K562 (cell line): ENCODE measurements at regions not wholly inside any gene's neighbourhood (a gene's known extent, or its start where the extent isn't known, plus 50 kb on each side); places are given as distances from the start of the nearest gene placed in this dataset.

ENCODE experiments used
- ATAC-seq: fragments of 200-7000 bp; cut with Tn5 transposase; 3 replicates; pipeline ENCODE4 v1.9.1; 2020; ENCODE audit warnings: moderate library complexity
- BruUV-seq: library from RNA; stranded (reverse); fragments of 400-500 nt; replicated peaks from 2 replicates; lab custom pipeline; 2021; lab: Mats Ljungman, UMichigan
- CTCF ChIA-PET: fragments of 300-600 bp; formaldehyde crosslinking; extraction: SDS; loops from one replicate; lab custom pipeline; 2021; ENCODE audit warnings: low intra/inter-chr PET ratio; lab: Yijun Ruan, JAX
- POLR2A ChIA-PET: fragments of 300-600, 350-650 bp; sonication (Branson Sonifier 250); formaldehyde crosslinking; extraction: SDS; loops from one replicate; lab custom pipeline; 2021; ENCODE audit warnings: antibody characterized with exemption, inconsistent platforms; lab: Yijun Ruan, JAX
- DNase-seq, 4 experiments: peaks; one replicate each; pipeline versions ENCODE4 v3.0.0 to v3.0.0-alpha.2; 2011 to 2018; ENCODE audit warnings: low spot score in 3 of 4, mixed read lengths in 3 of 4; ENCODE audit errors: extremely low read depth in 1 of 4
- FAIRE-seq: peaks from 2 replicates; lab custom pipeline; 2011; peaks lifted over from hg19 to GRCh38; lab: Jason Lieb, UNC
- H2AFZ ChIP-seq: 2 replicates; pipeline ENCODE4 v1.6.0; 2011; ENCODE audit warnings: low read depth, low read length, control low read depth, inconsistent platforms
- H3K27ac ChIP-seq: fragments of 200-600 bp; 3 replicates; pipeline ENCODE4 v1.8.0; 2011; ENCODE audit warnings: low read depth, mild to moderate bottlenecking, control low read depth, inconsistent platforms, low read length, moderate library complexity, mixed read lengths; ENCODE audit errors: extremely low read depth
- H3K27me3 ChIP-seq, 2 experiments: fragments of 300-600 bp in 1 of 2; 2 replicates in 1 of 2; 3 replicates in 1 of 2; pipeline versions ENCODE4 v1.6.0 to v1.8.0; 2011; ENCODE audit warnings: inconsistent platforms in 2 of 2, low read length in 2 of 2, mild to moderate bottlenecking in 1 of 2, mixed read lengths in 1 of 2, moderate library complexity in 1 of 2; ENCODE audit not compliant: control insufficient read depth in 2 of 2, insufficient read depth in 2 of 2
- H3K36me3 ChIP-seq: fragments of 300-600 bp; 3 replicates; pipeline ENCODE4 v1.8.0; 2011; ENCODE audit warnings: mild to moderate bottlenecking, low read length, inconsistent platforms; ENCODE audit not compliant: control insufficient read depth, insufficient read depth
- H3K4me1 ChIP-seq, 2 experiments: fragments of 200-600 bp in 1 of 2; replicated peaks in 1 of 2; 2 replicates in 1 of 2; 3 replicates in 1 of 2; pipeline versions ENCODE4 v1.5.1 to v1.8.0; 2011; ENCODE audit warnings: inconsistent platforms in 2 of 2, low read length in 2 of 2, mild to moderate bottlenecking in 1 of 2, mixed read lengths in 1 of 2, moderate library complexity in 1 of 2; ENCODE audit not compliant: control insufficient read depth in 2 of 2, insufficient read depth in 2 of 2
- H3K4me2 ChIP-seq: 2 replicates; pipeline ENCODE4 v1.6.1; 2011; ENCODE audit warnings: low read length, control low read depth, inconsistent platforms, mixed read lengths; ENCODE audit not compliant: insufficient read depth
- H3K4me3 ChIP-seq: fragments of 200-600 bp; sonication (generic), shearing (Covaris generic); 2 replicates; pipeline ENCODE4 v1.5.1; 2016; ENCODE audit warnings: control low read depth, inconsistent platforms
- H3K79me2 ChIP-seq: fragments of 200-600 bp; 3 replicates; pipeline ENCODE4 v1.8.0; 2011; ENCODE audit warnings: low read length, inconsistent platforms; ENCODE audit not compliant: control insufficient read depth, insufficient read depth
- H3K9ac ChIP-seq, 2 experiments: 2 replicates each; pipeline versions ENCODE4 v1.6.0 to v1.6.1; 2011; ENCODE audit warnings: low read depth in 2 of 2, low read length in 2 of 2, control low read depth in 1 of 2, inconsistent platforms in 1 of 2, mild to moderate bottlenecking in 1 of 2, mixed read lengths in 1 of 2; ENCODE audit not compliant: insufficient read depth in 1 of 2
- H3K9me1 ChIP-seq: one replicate; pipeline ENCODE4 v1.6.0; 2011; ENCODE audit warnings: inconsistent platforms, mild to moderate bottlenecking, low read length, moderate library complexity; ENCODE audit not compliant: control insufficient read depth, insufficient read depth
- H3K9me3 ChIP-seq: replicated peaks from 2 replicates; pipeline ENCODE4 v1.5.1; 2011; ENCODE audit warnings: low read depth, low read length, inconsistent platforms; ENCODE audit not compliant: control insufficient read depth, insufficient read depth
- H4K20me1 ChIP-seq: replicated peaks from 2 replicates; pipeline ENCODE4 v1.6.1; 2011; ENCODE audit warnings: low read length, inconsistent platforms, mixed read lengths; ENCODE audit not compliant: control insufficient read depth, insufficient read depth
- ETV5 ChIP-seq: sonication (generic); formaldehyde crosslinking; IDR thresholded peaks from 2 replicates; pipeline ENCODE4 v1.4.0; 2020; ENCODE audit warnings: low read depth, mild to moderate bottlenecking, missing genetic modification reagents
- MITF ChIP-seq: IDR thresholded peaks from 2 replicates; pipeline ENCODE4 v1.6.1; 2014; ENCODE audit warnings: antibody characterized with exemption
- PBX2 ChIP-seq, 2 experiments: IDR thresholded peaks in 1 of 2; conservative IDR thresholded peaks in 1 of 2; 2 replicates each; pipeline ENCODE4 v1.6.1; 2016; ENCODE audit warnings: low read depth in 2 of 2, mild to moderate bottlenecking in 1 of 2, missing compliant biosample characterization in 1 of 2, missing genetic modification characterization in 1 of 2, moderate library complexity in 1 of 2
- PRMT5 ChIP-seq: sonication (generic); formaldehyde crosslinking; IDR thresholded peaks from 2 replicates; pipeline ENCODE4 v1.5.0; 2020; ENCODE audit warnings: missing genetic modification reagents
- TCFL5 ChIP-seq: fragments of 250-450 bp; sonication (Bioruptor Pico); conservative IDR thresholded peaks from 2 replicates; pipeline ENCODE4 v1.6.1; 2021; ENCODE audit warnings: mild to moderate bottlenecking, moderate library complexity, matching md5 sums
- WGBS: fragments of 100-300 bp; shearing (Covaris generic); methylation state at CpG from one replicate; pipeline ENCODE4 v1.1.6; 2016; ENCODE audit warnings: low coverage, mixed read lengths; ENCODE audit not compliant: insufficient coverage; ENCODE audit errors: missing lambda C conversion rate; 5-methylcytosine and 5-hydroxymethylcytosine counted together
- in situ Hi-C: fragments of 300-500 bp; cut with MboI; formaldehyde crosslinking; loops from 4 replicates; pipeline ENCODE4 v1.15.0; 2018; ENCODE audit warnings: inconsistent platforms, mixed read lengths
- intact Hi-C: fragments of 100-400 bp; cut with micrococcal nuclease; formaldehyde crosslinking; loops from 2 replicates; pipeline ENCODE4 v1.14.2; 2022

GRCh38 chr7:68470836-68471435, 1127.3 kb upstream of the AUTS2 start:
- Histone ChIP-seq H3K27ac (no peak overlapping the region), H4K20me1 (no peaks in the 10 kb centered on the region), H3K27me3 (no peaks in the 10 kb centered on the region; a peak in 1 of 5 replicates), H2AFZ (no peak overlapping the region), H3K79me2 (no peaks in the 10 kb centered on the region), H3K9ac (no peak overlapping the region), H3K9me1 (no peaks in the 10 kb centered on the region), H3K4me1 (no peaks in the 10 kb centered on the region), H3K4me2 (no peak overlapping the region), H3K9me3 (no peaks in the 10 kb centered on the region), H3K4me3 (no peak overlapping the region), H3K36me3 (no peaks in the 10 kb centered on the region)
- no TSS peak for BruUV-seq
- DNase-seq (no peak), FAIRE-seq (no peak), ATAC-seq (no peak)
- no peak for TF ChIP-seq PRMT5 (CRISPR knock-in tag)
- no peak for TF ChIP-seq ETV5 (CRISPR knock-in tag)
- TF ChIP-seq PBX2 (CRISPR knock-in tag; IDR thresholded peaks at IDR 0.05; ENCODE audit: low read depth), result no peak
- TF ChIP-seq PBX2 (tag; conservative IDR thresholded peaks at IDR 0.05; ENCODE audit: low read depth), result no peak
- TF ChIP-seq TCFL5 (CRISPR knock-in tag), result no peak
- TF ChIP-seq MITF, result no peak
- under 1% methylated on average over 17 of the region's 17 CpGs for WGBS
- ChIA-PET POLR2A (no interaction called here), CTCF (no interaction called here)
- intact Hi-C loops (no loop called here), in situ Hi-C loops (no loop called here)
